Vagina (tissue), 2 donors: ENCODE measurements at regions not wholly inside any gene's neighbourhood (a gene's known extent, or its start where the extent isn't known, plus 50 kb on each side); places are given as distances from the start of the nearest gene placed in this dataset.

ENCODE experiments used
- POLR2A ChIP-seq, 2 donors: fragments of 450-650 bp; IDR thresholded peaks; one replicate each; pipeline ENCODE4 v1.6.1; 2017; ENCODE audit warnings: antibody characterized with exemption in 2 of 2, mild to moderate bottlenecking in 2 of 2, moderate library complexity in 2 of 2
- POLR2AphosphoS5 ChIP-seq, 2 donors: sonication (generic); formaldehyde crosslinking; IDR thresholded peaks; one replicate each; pipeline ENCODE4 v1.9.0; 2017; ENCODE audit warnings: antibody characterized with exemption in 2 of 2, mild to moderate bottlenecking in 2 of 2, low read depth in 1 of 2; ENCODE audit not compliant: insufficient read depth in 1 of 2
- TF ChIP-seq, protein P1 (sequence below), 3 experiments: fragments of 450-650 bp in 2 of 3; fragments of 200-600 bp in 1 of 3; sonication (generic) in 1 of 3; IDR thresholded peaks; one replicate each; pipeline ENCODE4 v1.5.1; 2017 to 2019; ENCODE audit warnings: antibody characterized with exemption in 3 of 3, mild to moderate bottlenecking in 2 of 3, moderate library complexity in 2 of 3

DNA sequence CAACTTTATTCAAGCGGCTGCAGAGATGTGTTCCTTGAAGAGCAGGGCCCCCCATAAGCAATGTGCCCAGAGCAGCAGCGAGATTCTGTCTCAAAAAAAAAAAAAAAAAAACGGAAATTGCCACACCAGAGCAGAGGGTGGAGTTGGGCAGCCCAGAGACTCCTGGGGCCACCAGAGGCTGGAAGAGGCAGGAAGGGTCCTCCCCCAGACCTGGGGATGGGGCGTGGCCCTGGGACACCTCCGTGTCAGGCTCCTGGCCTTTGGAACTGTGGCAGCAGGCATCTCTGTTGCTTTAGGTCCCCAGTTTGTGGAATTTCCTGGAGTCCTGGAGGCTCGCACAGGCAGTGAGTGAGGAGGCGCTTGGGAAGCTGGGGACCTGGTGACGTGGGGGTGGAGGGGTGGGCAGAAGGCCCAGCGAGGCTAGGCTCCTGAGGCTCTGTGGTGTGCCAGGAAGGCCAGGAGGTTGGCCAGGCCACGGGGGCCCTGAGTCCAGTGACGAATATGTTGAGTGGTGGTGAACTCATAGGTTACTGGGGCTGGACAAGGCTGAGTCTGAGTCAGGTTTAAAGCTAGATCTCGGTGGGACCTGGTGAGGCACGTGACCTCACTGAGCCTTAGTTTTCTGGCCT is 735.6 kb downstream of the BRD1 start:
- no peak for TF ChIP-seq POLR2AphosphoS5 (IDR thresholded peaks at IDR 0.05; ENCODE audit: insufficient read depth in 1 of 2, low read depth in 1 of 2)
- TF ChIP-seq, protein P1, sequence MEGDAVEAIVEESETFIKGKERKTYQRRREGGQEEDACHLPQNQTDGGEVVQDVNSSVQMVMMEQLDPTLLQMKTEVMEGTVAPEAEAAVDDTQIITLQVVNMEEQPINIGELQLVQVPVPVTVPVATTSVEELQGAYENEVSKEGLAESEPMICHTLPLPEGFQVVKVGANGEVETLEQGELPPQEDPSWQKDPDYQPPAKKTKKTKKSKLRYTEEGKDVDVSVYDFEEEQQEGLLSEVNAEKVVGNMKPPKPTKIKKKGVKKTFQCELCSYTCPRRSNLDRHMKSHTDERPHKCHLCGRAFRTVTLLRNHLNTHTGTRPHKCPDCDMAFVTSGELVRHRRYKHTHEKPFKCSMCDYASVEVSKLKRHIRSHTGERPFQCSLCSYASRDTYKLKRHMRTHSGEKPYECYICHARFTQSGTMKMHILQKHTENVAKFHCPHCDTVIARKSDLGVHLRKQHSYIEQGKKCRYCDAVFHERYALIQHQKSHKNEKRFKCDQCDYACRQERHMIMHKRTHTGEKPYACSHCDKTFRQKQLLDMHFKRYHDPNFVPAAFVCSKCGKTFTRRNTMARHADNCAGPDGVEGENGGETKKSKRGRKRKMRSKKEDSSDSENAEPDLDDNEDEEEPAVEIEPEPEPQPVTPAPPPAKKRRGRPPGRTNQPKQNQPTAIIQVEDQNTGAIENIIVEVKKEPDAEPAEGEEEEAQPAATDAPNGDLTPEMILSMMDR (IDR thresholded peaks at IDR 0.05), result no peak
- TF ChIP-seq POLR2A (IDR thresholded peaks at IDR 0.05), result no peak
